Suprapubic skin (tissue), 4 donors: ENCODE measurements at regions not wholly inside any gene's neighbourhood (a gene's known extent, or its start where the extent isn't known, plus 50 kb on each side); places are given as distances from the start of the nearest gene placed in this dataset.

Source experiments
- DNase-seq, 2 donors: peaks; one replicate each; pipeline ENCODE4 v3.0.0-alpha.2; 2019; ENCODE audit warnings: low spot score in 2 of 2
- H3K27ac ChIP-seq: fragments of 200-600 bp; sonication (generic); one replicate; pipeline ENCODE4 v1.5.1; 2019
- H3K27me3 ChIP-seq: fragments of 200-600 bp; sonication (generic); one replicate; pipeline ENCODE4 v1.5.1; 2019
- H3K36me3 ChIP-seq: fragments of 200-600 bp; sonication (generic); one replicate; pipeline ENCODE4 v1.5.1; 2019
- H3K4me1 ChIP-seq: fragments of 200-600 bp; sonication (generic); one replicate; pipeline ENCODE4 v1.5.1; 2019
- H3K4me3 ChIP-seq: fragments of 200-600 bp; sonication (generic); one replicate; pipeline ENCODE4 v1.5.1; 2019; ENCODE audit warnings: mild to moderate bottlenecking
- H3K9me3 ChIP-seq: fragments of 200-600 bp; sonication (generic); one replicate; pipeline ENCODE4 v1.5.1; 2019
- EP300 ChIP-seq: sonication (generic); formaldehyde crosslinking; IDR thresholded peaks from one replicate; pipeline ENCODE4 v1.6.1; 2017; ENCODE audit warnings: antibody characterized with exemption
- POLR2A ChIP-seq, 2 donors: fragments of 450-650 bp; IDR thresholded peaks; one replicate each; pipeline ENCODE4 v1.6.1; 2017; ENCODE audit warnings: antibody characterized with exemption in 2 of 2, mild to moderate bottlenecking in 2 of 2, moderate library complexity in 2 of 2
- POLR2AphosphoS5 ChIP-seq, 3 donors: sonication (generic); formaldehyde crosslinking; IDR thresholded peaks; one replicate each; pipeline ENCODE4 v1.6.1; 2017; ENCODE audit warnings: antibody characterized with exemption in 3 of 3
- WGBS: methylation state at CpG from one replicate; pipeline ENCODE4 v1.1.5; 2018; 5-methylcytosine and 5-hydroxymethylcytosine counted together
- TF ChIP-seq, protein P1 (sequence below), 2 donors: fragments of 200-600 bp in 1 of 2; fragments of 450-650 bp in 1 of 2; sonication (generic) in 1 of 2; IDR thresholded peaks; one replicate each; pipeline ENCODE4 v1.5.1; 2016 to 2019; ENCODE audit warnings: antibody characterized with exemption in 2 of 2, mild to moderate bottlenecking in 1 of 2, moderate library complexity in 1 of 2

GRCh38 chr5:165157219-165157618 lies 1651.8 kb downstream of the MAT2B start:
- Histone ChIP-seq H3K4me3 (no peak overlapping the region), H3K9me3 (no peaks in the 10 kb centered on the region), H3K36me3 (no peaks in the 10 kb centered on the region), H3K4me1 (no peaks in the 10 kb centered on the region), H3K27me3 (no peaks in the 10 kb centered on the region), H3K27ac (no peak overlapping the region)
- no peak for DNase-seq
- no peak for TF ChIP-seq POLR2AphosphoS5 (IDR thresholded peaks at IDR 0.05)
- TF ChIP-seq, protein P1, sequence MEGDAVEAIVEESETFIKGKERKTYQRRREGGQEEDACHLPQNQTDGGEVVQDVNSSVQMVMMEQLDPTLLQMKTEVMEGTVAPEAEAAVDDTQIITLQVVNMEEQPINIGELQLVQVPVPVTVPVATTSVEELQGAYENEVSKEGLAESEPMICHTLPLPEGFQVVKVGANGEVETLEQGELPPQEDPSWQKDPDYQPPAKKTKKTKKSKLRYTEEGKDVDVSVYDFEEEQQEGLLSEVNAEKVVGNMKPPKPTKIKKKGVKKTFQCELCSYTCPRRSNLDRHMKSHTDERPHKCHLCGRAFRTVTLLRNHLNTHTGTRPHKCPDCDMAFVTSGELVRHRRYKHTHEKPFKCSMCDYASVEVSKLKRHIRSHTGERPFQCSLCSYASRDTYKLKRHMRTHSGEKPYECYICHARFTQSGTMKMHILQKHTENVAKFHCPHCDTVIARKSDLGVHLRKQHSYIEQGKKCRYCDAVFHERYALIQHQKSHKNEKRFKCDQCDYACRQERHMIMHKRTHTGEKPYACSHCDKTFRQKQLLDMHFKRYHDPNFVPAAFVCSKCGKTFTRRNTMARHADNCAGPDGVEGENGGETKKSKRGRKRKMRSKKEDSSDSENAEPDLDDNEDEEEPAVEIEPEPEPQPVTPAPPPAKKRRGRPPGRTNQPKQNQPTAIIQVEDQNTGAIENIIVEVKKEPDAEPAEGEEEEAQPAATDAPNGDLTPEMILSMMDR (IDR thresholded peaks at IDR 0.05) = no peak
- TF ChIP-seq POLR2A (IDR thresholded peaks at IDR 0.05) = no peak
- WGBS = 35% methylated on average over 1 of the region's 1 CpG

DNA sequence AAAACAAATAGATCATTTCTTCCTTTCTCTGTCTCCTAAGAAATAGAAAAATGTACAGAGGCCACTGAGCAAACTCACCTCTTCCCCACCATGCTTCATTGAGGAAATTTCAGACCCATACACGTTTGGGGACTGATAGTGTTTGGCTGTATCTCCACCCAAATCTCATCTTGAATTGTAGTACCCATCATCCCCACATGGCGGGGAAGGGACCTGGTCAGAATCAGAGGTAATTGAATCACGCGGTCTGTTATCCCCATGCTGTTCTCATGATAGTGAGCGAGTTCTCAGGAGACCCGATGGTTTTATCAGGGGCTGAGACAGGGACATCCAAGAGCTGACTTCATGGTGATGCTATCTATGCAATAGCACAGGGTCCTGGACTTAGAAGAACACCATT lies 1655.8 kb downstream of the MAT2B start:
- no peak for DNase-seq
- H3K27ac ChIP-seq = no peak overlapping the region
- no peaks in the 10 kb centered on the region for H3K27me3 ChIP-seq
- no peaks in the 10 kb centered on the region for H3K36me3 ChIP-seq
- no peaks in the 10 kb centered on the region for H3K4me1 ChIP-seq
- 85% methylated on average over 6 of the region's 6 CpGs for WGBS
- H3K4me3 ChIP-seq = no peak overlapping the region
- H3K9me3 ChIP-seq = no peaks in the 10 kb centered on the region
- TF ChIP-seq EP300 (no peak), POLR2A (IDR thresholded peaks at IDR 0.05) (no peak)

DNA sequence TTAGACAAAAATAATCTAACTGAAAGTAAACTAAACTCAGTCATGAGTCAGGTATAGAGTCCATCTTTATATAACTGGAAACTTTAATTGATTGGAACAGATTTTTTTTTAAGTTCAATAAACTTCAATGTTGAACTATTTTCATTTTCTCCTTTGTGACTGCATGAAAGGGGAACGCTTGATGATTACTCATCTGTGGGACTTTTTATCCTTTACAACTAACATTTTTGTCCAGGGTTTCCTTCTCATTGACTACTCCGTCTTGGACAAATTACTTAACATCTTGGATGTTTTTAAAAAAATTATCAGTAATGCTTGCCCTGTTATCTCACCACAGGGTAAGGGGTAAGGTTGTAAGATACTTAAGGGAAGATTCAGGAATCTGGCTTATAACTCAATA lies 1658.4 kb downstream of the MAT2B start:
- H3K36me3 ChIP-seq = no peaks in the 10 kb centered on the region
- H3K9me3 ChIP-seq = no peaks in the 10 kb centered on the region
- no peak overlapping the region for H3K4me3 ChIP-seq
- H3K27ac ChIP-seq = no peak overlapping the region
- no peak for TF ChIP-seq POLR2A (IDR thresholded peaks at IDR 0.05)
- no peak for TF ChIP-seq EP300
- TF ChIP-seq POLR2AphosphoS5 (IDR thresholded peaks at IDR 0.05) = no peak
- TF ChIP-seq, protein P1 (IDR thresholded peaks at IDR 0.05) = no peak
- WGBS = 41% methylated on average over 2 of the region's 2 CpGs
- H3K27me3 ChIP-seq = no peaks in the 10 kb centered on the region
- DNase-seq = no peak
- no peaks in the 10 kb centered on the region for H3K4me1 ChIP-seq

DNA sequence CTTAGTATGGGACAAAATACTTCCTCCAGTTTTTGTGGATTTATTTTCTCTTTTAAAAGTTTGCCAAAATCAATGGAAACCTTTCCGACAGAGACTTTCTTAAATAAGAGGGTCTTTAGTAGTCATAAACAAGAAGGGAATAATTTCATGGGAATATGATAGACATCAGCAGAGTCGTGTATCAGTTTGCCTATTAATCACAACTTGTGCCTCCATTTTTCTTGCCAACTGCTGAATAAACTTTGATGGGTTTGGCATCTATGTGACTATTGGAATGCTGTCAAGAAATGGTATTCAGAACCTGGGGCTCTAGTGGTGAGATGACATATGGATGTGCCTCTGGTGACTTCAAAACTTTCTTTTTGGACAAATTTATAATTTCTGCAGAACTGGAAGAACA lies 1668.2 kb downstream of the MAT2B start:
- WGBS = 52% methylated on average over 2 of the region's 2 CpGs
- Histone ChIP-seq H3K36me3 (no peaks in the 10 kb centered on the region), H3K4me3 (no peak overlapping the region), H3K9me3 (no peaks in the 10 kb centered on the region), H3K4me1 (no peaks in the 10 kb centered on the region), H3K27me3 (no peaks in the 10 kb centered on the region), H3K27ac (no peak overlapping the region)
- no peak for DNase-seq
- TF ChIP-seq EP300 (no peak), POLR2A (IDR thresholded peaks at IDR 0.05) (no peak), POLR2AphosphoS5 (IDR thresholded peaks at IDR 0.05) (no peak)
- TF ChIP-seq, protein P1 (IDR thresholded peaks at IDR 0.05) = no peak

DNA sequence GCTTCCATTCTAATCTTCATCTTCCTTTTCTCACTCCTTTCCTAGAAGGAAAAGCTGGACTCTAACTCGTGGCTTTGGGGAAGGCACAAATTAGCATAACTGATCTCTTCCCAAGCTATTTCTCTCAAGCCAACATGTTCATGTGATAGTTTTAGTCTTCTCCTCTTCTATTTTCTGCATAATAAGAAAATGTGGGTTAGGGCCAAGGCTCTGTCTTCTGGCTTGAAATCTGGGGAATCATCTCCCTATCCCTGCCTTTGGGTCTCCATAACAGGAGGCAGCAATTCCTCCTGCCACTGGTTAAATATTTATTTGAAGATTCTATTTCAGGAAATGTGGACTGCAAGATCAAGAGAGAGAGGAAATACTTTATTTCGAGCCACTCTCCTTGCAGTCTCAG lies 1669.6 kb downstream of the MAT2B start:
- H3K4me1 ChIP-seq = no peaks in the 10 kb centered on the region
- DNase-seq = no peak
- WGBS = 44% methylated on average over 2 of the region's 2 CpGs
- no peaks in the 10 kb centered on the region for H3K9me3 ChIP-seq
- no peak overlapping the region for H3K4me3 ChIP-seq
- H3K27me3 ChIP-seq = no peaks in the 10 kb centered on the region
- TF ChIP-seq, protein P1 (IDR thresholded peaks at IDR 0.05) = no peak
- TF ChIP-seq POLR2AphosphoS5 (IDR thresholded peaks at IDR 0.05) (no peak), EP300 (no peak), POLR2A (IDR thresholded peaks at IDR 0.05) (no peak)
- no peak overlapping the region for H3K27ac ChIP-seq
- no peaks in the 10 kb centered on the region for H3K36me3 ChIP-seq

- H3K4me3 ChIP-seq = no peak overlapping the region
- H3K27ac ChIP-seq = no peak overlapping the region
- no peaks in the 10 kb centered on the region for H3K27me3 ChIP-seq
- H3K4me1 ChIP-seq = no peaks in the 10 kb centered on the region
- no peaks in the 10 kb centered on the region for H3K36me3 ChIP-seq
- DNase-seq = no peak
- 87% methylated on average over 2 of the region's 2 CpGs for WGBS
- no peak for TF ChIP-seq EP300
- TF ChIP-seq, protein P1 (IDR thresholded peaks at IDR 0.05) = no peak
- no peak for TF ChIP-seq POLR2AphosphoS5 (IDR thresholded peaks at IDR 0.05)
- no peak for TF ChIP-seq POLR2A (IDR thresholded peaks at IDR 0.05)
- H3K9me3 ChIP-seq = peaks cover 3% of the 10 kb centered on the region
Measured at GRCh38 chr5:165184183-165184582, 1678.8 kb downstream of the MAT2B start.
